HS-5 (cell line): ENCODE measurements at regions not wholly inside any gene's neighbourhood (a gene's known extent, or its start where the extent isn't known, plus 50 kb on each side); places are given as distances from the start of the nearest gene placed in this dataset.
"Not testable (repeated sequence)": the region's sequence is repeated elsewhere in the genome, so short reads cannot be mapped to it uniquely, and the experiment has no call there.

ENCODE experiments used
- DNase-seq: peaks from one replicate; pipeline ENCODE4 v3.0.0-alpha.2; 2012; ENCODE audit warnings: low read depth

GRCh38 chr11:98036810-98037209 is 983.9 kb upstream of the CNTN5 start:
- DNase-seq: no peak

GRCh38 chr11:98040061-98040808 is 980.5 kb upstream of the CNTN5 start:
- no peak for DNase-seq

- no peak for DNase-seq
Observed at GRCh38 chr11:98047647-98048046, 973.1 kb upstream of the CNTN5 start.

DNA sequence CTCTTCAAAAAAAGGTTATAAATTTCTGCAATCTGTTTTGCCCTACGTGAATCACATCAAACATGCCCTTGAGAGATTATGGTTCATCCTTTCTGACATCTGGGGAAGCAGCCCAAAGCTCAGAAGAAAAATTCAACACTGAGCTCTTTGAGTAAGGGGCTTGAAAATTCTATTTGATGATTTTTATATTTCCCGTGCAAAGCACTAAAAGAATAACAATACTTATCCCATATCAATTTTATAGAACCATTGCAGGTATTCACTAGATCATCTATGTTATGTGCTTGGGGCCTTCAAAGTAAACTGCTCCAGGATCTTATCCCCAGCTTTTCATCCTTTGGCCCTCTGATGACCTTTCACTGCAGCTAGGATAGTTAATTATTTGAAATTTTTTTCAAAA is 966.9 kb upstream of the CNTN5 start:
- DNase-seq: no peak

GRCh38 chr11:98056945-98057344 is 963.8 kb upstream of the CNTN5 start:
- no peak for DNase-seq

GRCh38 chr11:98059488-98059887 is 961.3 kb upstream of the CNTN5 start:
- no peak for DNase-seq

- DNase-seq: no peak
Observed at GRCh38 chr11:98060759-98061158, 960.0 kb upstream of the CNTN5 start.

DNA sequence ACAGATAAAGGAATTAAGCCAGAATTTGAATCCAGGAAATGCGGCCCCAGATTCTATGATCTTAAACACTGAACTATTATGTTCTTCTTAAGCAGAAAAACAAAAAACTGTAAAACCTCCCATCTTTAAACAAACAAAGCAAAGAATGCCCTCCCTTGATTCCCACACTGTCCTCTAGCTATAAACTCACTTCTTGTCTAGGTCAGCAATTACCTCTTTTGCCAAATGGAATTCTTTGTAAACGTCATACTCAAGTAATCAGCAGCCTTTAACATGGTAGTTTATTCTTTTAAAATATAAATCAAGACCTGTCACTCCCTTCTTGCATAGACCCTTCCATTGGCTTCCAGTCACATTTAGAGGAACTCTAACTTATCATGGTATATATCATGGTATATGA is 958.9 kb upstream of the CNTN5 start:
- DNase-seq: no peak

DNA sequence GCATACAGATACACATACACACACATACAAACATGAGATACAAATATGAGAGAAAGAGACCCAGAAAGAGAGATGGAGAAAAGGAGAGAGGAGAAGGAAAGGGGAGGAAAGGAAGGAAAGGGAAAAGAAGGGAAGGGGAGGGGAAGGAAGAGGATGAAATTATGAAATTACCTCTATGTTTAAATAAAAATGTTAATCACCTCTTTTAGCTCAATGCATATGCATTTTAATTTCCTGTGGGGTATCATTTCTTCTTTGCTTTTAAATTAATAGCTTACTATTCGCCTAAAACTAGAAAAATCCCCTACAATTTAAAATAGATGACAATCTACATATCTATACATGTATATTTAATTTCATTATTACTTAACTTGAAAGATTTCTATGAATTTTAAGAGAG is 958.0 kb upstream of the CNTN5 start:
- no peak for DNase-seq

- no peak for DNase-seq
Observed at GRCh38 chr11:98068251-98068650, 952.5 kb upstream of the CNTN5 start.

- not testable (repeated sequence) for DNase-seq
Observed at GRCh38 chr11:98069147-98069546, 951.6 kb upstream of the CNTN5 start.

GRCh38 chr11:98069861-98070260 is 950.9 kb upstream of the CNTN5 start:
- DNase-seq: no peak

DNA sequence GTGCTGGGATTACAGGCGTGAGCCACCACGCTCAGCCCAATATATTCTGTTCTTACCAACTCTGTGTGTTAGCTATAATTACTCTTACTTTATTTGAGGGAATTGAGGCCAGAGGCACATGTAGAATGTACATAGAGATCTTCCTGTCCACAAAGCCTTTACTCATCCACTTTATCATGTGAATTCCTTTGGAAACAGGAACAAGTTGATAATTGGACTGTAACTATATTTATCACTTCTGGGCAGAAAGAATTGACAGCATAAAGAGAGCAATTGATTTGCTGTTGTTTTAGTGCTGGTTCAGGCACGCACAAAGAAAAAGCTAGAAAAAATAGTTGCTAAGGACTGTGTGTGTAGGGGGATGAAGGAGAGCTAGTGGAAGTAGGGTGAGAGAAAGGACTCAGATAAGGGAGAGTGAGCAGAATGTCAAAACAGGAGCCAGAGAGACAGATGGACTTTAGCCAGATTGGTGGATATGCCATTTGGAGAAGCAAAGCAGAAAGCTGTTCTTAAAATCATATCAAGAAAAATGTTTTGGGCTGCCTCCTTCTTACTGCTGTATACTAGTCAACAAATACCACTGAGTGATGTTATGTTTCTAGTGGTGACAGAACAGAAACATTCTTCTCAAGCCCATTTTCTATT is 929.8 kb upstream of the CNTN5 start:
- no peak for DNase-seq

DNA sequence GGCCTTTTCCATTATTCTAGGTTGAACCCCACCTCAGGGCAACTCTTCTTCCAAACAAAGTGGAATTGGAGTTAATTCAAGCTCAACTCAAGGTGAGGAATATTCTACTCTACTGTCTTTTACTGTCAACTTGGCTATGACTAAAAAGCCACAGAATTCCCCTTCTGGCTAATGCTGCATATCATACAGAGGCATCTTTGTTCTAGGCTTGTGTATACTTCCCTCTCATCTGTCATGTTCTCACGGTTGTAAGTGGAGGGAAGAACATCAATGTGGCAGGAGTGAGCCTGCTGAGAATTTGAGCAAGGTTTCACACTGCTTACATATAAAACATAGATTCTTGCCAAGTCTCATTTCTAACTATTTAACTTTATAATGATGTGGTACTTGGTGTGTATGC is 921.4 kb upstream of the CNTN5 start:
- DNase-seq: no peak

DNA sequence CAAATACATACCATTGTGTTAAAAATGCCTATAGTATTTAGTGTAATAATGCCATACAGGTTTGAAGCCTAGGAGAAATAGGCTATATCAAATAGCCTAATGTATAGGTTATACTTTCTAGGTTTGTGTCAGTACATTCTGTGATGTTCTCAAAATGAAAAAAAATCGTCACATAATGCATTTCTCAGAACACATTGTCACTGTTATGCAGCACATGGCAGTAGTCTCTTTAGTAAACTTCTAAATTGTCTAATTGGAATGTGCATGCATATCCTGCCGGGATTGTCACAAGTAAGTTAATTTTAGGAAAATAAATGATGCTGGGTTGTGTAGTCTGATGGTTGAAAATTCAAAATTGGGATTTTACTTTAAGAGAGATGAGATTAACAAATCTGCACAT is 920.1 kb upstream of the CNTN5 start:
- DNase-seq: no peak

GRCh38 chr11:98101329-98101728 is 919.4 kb upstream of the CNTN5 start:
- DNase-seq: no peak

- DNase-seq: no peak
Observed at GRCh38 chr11:98104249-98104648, 916.5 kb upstream of the CNTN5 start.

- DNase-seq: no peak
Observed at GRCh38 chr11:98107736-98108135, 913.0 kb upstream of the CNTN5 start.

DNA sequence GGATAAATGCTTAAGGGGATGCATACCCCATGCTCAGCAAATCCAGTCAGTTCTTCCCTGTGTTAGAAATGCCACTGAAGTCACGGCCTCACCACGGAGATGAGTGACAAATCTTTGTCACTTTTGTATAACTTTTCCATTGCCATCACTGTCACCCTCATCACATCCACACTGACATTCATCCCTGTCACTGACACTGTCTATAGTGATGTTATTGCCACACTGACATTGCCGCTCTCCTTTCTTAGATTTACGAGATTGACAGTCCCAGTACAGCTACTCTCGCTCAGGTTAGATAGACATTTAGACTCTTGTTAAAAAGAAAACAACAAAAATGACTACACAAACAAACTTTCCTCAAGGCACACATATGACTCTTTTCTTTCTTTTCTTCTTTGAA is 910.7 kb upstream of the CNTN5 start:
- DNase-seq: no peak

GRCh38 chr11:98115873-98116272 is 904.9 kb upstream of the CNTN5 start:
- no peak for DNase-seq

DNA sequence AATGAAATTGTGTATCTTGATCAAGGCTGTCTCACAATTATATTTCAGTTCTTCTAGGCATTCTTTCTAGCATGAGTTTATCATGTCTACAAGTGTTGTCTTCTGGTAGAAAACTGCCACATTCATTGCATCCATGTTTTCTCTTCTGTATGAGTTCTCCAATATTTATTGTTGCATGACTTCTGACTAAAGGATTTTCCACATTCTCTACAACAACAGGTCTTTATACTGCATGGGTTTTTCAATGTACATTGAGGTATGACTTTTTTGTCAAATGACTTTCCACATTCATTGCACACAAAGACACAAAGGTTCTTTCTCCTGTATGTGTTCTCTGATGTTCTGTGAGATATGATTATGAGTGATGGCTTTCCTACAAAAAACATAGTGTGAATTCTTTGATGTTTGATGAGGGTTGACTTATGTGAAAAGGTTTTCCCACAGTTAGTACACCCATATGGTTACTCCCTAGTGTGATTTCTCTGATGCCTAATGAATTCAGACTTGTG is 890.6 kb upstream of the CNTN5 start:
- DNase-seq: no peak

DNA sequence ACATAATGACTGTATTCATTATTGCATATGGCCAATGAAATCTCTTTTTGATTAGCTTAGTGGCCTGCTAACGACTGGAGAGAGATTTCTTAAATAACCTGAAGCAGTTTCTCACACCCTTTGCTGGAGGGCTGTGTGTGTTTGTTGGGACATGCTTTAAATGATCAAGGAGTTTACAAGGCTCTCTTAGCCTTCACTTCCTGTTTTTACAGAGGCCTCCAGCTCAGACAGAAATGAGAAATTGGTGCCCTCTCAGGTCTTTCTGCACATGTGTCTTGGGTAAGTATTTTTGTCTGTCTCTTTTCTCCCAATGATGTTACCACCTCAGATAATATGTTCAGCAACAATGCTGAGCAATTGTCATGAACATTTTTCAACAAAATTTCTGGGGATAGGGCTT is 884.4 kb upstream of the CNTN5 start:
- no peak for DNase-seq

DNA sequence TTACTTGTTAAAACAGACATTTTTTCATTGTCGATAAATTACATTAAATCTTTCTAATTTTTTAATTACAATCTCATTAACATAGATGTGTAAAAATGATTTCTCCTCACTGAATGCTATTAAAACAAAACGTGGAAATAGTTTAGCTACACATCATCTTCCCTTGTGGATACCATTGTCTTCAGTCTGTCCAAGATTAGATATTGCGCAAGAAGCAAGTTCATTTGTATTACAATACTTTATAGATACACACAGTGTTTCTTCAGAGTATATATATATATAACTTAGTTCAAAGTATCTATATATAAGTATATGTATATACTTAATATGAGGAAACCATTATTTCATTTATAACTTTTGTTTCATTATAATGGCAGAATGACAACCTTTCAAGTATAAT is 883.3 kb upstream of the CNTN5 start:
- no peak for DNase-seq

DNA sequence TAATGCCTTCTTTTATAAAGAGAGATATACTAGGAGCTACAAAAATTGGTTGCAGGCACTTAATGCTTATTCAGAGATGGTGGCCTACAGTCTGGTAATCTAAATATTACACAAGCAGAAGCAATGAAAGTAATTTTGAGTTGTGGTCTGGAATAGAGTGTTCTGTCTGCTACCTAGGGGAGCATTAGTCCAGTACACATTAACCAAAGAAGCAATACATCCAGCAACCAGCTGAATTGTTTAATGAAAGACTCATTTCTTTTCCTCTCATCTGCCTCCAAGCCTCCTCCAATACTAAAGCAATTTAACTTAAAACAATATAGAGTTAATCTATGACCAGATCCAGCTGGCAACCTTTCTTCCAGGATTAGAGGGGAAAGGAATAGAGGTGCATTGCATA is 877.1 kb upstream of the CNTN5 start:
- DNase-seq: no peak
